ENCODE measurements at regions not wholly inside any gene's neighbourhood (a gene's known extent, or its start where the extent isn't known, plus 50 kb on each side); places are given as distances from the start of the nearest gene placed in this dataset.

DNA sequence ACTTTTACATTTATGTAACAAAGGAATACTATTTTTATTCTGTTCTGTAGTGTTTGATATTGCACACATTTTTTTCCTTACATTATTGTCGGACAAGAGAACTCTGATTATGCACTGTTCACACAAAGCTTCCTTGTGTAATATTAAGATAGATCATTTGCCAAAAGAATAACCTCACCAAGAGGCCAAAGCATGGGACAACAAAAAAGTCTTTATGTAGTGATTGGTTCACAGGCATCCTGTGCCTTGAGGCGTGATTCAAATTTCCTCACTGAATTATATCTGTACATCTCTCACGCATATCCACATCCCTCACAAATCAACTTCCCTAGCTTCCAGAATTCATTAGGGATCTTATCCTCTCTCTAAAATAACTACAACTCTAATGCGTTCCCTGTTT, 642.7 kb downstream of the NR4A2 start:
- WGBS, 2 experiments (ENCODE audit: extremely low coverage in 1 of 2, insufficient coverage in 1 of 2, insufficient read length in 1 of 2, insufficient replicate concordance in 2 of 2, low coverage in 1 of 2, low lambda C conversion rate in 2 of 2, missing lambda C conversion rate in 1 of 2), result 97% methylated on average over 4 of the region's 4 CpGs; no CpG with 5 or more reads in 1 of the 2 experiments
- POLR2A ChIA-PET (ENCODE audit: partially characterized antibody), result no interaction called here

More for the DNA sequence above, 642.7 kb downstream of the NR4A2 start:
- H2BK5ac ChIP-seq (ENCODE audit: low read depth, low read length), result no peak overlapping the region
- CTCF ChIA-PET (ENCODE audit: partially characterized antibody), result interaction anchor here (0.6 to 0.8 kb wide), 3 partner anchors 28 to 321 kb away, joined by 3 read pairs; no protein-coding TSS in a partner anchor
- no peak overlapping the region for H2AK5ac ChIP-seq (ENCODE audit: low read depth, low read length)
- H3K79me1 ChIP-seq (ENCODE audit: low read depth, low read length), result no peaks in the 10 kb centered on the region
- H3K23me2 ChIP-seq (ENCODE audit: low read depth, low read length), result no peaks in the 10 kb centered on the region
- H4K91ac ChIP-seq (replicated peaks; ENCODE audit: insufficient read length, low read length), result no peak overlapping the region
- TF ChIP-seq TAF7 (optimal IDR thresholded peaks at IDR 0.05; ENCODE audit: borderline replicate concordance, low read depth, low read length), result no peak
- TF ChIP-seq, protein P1, sequence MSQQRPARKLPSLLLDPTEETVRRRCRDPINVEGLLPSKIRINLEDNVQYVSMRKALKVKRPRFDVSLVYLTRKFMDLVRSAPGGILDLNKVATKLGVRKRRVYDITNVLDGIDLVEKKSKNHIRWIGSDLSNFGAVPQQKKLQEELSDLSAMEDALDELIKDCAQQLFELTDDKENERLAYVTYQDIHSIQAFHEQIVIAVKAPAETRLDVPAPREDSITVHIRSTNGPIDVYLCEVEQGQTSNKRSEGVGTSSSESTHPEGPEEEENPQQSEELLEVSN (IDR thresholded peaks at IDR 0.05), result no peak
- no peak for TF ChIP-seq CHD1 (IDR thresholded peaks at IDR 0.05; ENCODE audit: low read depth, low read length)
- no peak for TF ChIP-seq BACH1 (IDR thresholded peaks at IDR 0.05; ENCODE audit: low read length)
- TF ChIP-seq SIX5 (IDR thresholded peaks at IDR 0.05; ENCODE audit: low read depth, low read length), result no peak
- TF ChIP-seq, protein P2, sequence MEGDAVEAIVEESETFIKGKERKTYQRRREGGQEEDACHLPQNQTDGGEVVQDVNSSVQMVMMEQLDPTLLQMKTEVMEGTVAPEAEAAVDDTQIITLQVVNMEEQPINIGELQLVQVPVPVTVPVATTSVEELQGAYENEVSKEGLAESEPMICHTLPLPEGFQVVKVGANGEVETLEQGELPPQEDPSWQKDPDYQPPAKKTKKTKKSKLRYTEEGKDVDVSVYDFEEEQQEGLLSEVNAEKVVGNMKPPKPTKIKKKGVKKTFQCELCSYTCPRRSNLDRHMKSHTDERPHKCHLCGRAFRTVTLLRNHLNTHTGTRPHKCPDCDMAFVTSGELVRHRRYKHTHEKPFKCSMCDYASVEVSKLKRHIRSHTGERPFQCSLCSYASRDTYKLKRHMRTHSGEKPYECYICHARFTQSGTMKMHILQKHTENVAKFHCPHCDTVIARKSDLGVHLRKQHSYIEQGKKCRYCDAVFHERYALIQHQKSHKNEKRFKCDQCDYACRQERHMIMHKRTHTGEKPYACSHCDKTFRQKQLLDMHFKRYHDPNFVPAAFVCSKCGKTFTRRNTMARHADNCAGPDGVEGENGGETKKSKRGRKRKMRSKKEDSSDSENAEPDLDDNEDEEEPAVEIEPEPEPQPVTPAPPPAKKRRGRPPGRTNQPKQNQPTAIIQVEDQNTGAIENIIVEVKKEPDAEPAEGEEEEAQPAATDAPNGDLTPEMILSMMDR (IDR thresholded peaks at IDR 0.05; ENCODE audit: control extremely low read depth in 1 of 3, insufficient read depth in 1 of 3, low read depth in 1 of 3, low read length in 3 of 3), result no peak
- no peak for TF ChIP-seq CEBPB (IDR thresholded peaks at IDR 0.05; ENCODE audit: low read depth, low read length)
- no peak for TF ChIP-seq CHD2 (IDR thresholded peaks at IDR 0.05; ENCODE audit: low read length)
- no peak for TF ChIP-seq SAP30 (IDR thresholded peaks at IDR 0.05; ENCODE audit: insufficient read depth, insufficient replicate concordance, low read length)
- TF ChIP-seq SP1 (IDR thresholded peaks at IDR 0.05; ENCODE audit: low read depth, low read length), result no peak
- TF ChIP-seq MAFK (IDR thresholded peaks at IDR 0.05; ENCODE audit: low read depth, low read length), result no peak
- no peaks in the 10 kb centered on the region for H3K9me3 ChIP-seq (ENCODE audit: insufficient read depth in 2 of 2, low read depth in 1 of 2, low read length in 1 of 2)
- H3K79me2 ChIP-seq (ENCODE audit: control insufficient read depth in 1 of 2, insufficient read depth in 2 of 2, low read length in 2 of 2), result no peaks in the 10 kb centered on the region
- H2BK15ac ChIP-seq (ENCODE audit: low read length), result no peak overlapping the region
- no peak overlapping the region for H3K4ac ChIP-seq (replicated peaks; ENCODE audit: insufficient read length, low read depth, low read length)
- H3K4me3 ChIP-seq (ENCODE audit: extremely low read depth in 1 of 4, insufficient read depth in 2 of 4, low read depth in 3 of 4, low read length in 4 of 4), result no peak overlapping the region
- H3K14ac ChIP-seq (ENCODE audit: insufficient read length), result no peak overlapping the region
- H3K18ac ChIP-seq (ENCODE audit: extremely low read depth, low read length), result no peak overlapping the region
- H3K56ac ChIP-seq (replicated peaks; ENCODE audit: insufficient read length, low read depth, low read length), result no peak overlapping the region
- no peak overlapping the region for H2BK12ac ChIP-seq (ENCODE audit: low read depth, low read length)
- H2BK20ac ChIP-seq (ENCODE audit: low read length), result no peak overlapping the region
- no peaks in the 10 kb centered on the region for H3K36me3 ChIP-seq (ENCODE audit: control insufficient read depth in 2 of 4, insufficient read depth in 4 of 4, low read length in 3 of 4)
- no peak for FAIRE-seq
- H3K4me2 ChIP-seq (ENCODE audit: insufficient read depth in 1 of 2, low read depth in 2 of 2, low read length in 2 of 2), result no peak overlapping the region
- H3K27ac ChIP-seq (ENCODE audit: low read depth, low read length), result no peak overlapping the region
- H4K8ac ChIP-seq (ENCODE audit: extremely low read depth, insufficient read depth, low read length), result no peak overlapping the region
- H2BK120ac ChIP-seq (replicated peaks; ENCODE audit: low read depth, low read length), result no peak overlapping the region
- H4K20me1 ChIP-seq (replicated peaks in 1 of 2; ENCODE audit: control insufficient read depth in 1 of 2, insufficient read depth in 2 of 2, low read length in 2 of 2), result no peaks in the 10 kb centered on the region
- no peak overlapping the region for H2AFZ ChIP-seq (ENCODE audit: low read length)
- H3K23ac ChIP-seq (ENCODE audit: insufficient read length), result no peak overlapping the region
- H3K9ac ChIP-seq (replicated peaks in 1 of 4; ENCODE audit: extremely low read depth in 1 of 4, low read depth in 3 of 4, low read length in 3 of 4), result no peak overlapping the region
- H4K5ac ChIP-seq (ENCODE audit: insufficient read length, low read depth, low read length), result no peak overlapping the region
- no peak for DNase-seq (ENCODE audit: low read depth in 1 of 2, low spot score in 2 of 2)
- H3K27me3 ChIP-seq (replicated peaks in 1 of 4; ENCODE audit: control insufficient read depth in 3 of 4, extremely low read depth in 1 of 4, insufficient read depth in 3 of 4, low read length in 3 of 4), result no peaks in the 10 kb centered on the region
- H3K4me1 ChIP-seq (replicated peaks in 1 of 4; ENCODE audit: control insufficient read depth in 3 of 4, insufficient read depth in 4 of 4, low read length in 3 of 4), result no peaks in the 10 kb centered on the region

Measured in H1 (cell line).